PC-3 (cell line): ENCODE measurements at regions not wholly inside any gene's neighbourhood (a gene's known extent, or its start where the extent isn't known, plus 50 kb on each side); places are given as distances from the start of the nearest gene placed in this dataset.

ENCODE experiments used
- ATAC-seq: fragments of 200-7000 bp; cut with Tn5 transposase; 2 replicates; pipeline ENCODE4 v1.9.1; 2020; ENCODE audit warnings: mild to moderate bottlenecking, moderate library complexity
- BruUV-seq: library from RNA; stranded (reverse); fragments of 400-500 nt; replicated peaks from 2 replicates; lab custom pipeline; 2021; lab: Mats Ljungman, UMichigan
- CTCF ChIA-PET: fragments of 300-600 bp; sonication (Branson Sonifier 250); formaldehyde crosslinking; loops from one replicate; lab custom pipeline; 2022; ENCODE audit warnings: antibody characterized with exemption; lab: Charles Lee
- POLR2A ChIA-PET: fragments of 300-600 bp; sonication (Branson Sonifier 250); formaldehyde crosslinking; loops from one replicate; lab custom pipeline; 2022; ENCODE audit warnings: antibody characterized with exemption; ENCODE audit not compliant: unreplicated experiment; lab: Charles Lee
- DNase-seq: peaks from one replicate; pipeline ENCODE4 v3.0.0-alpha.2; 2015
- H2AFZ ChIP-seq: fragments of 300-600 bp; sonication (generic); 2 replicates; pipeline ENCODE4 v1.6.0; 2016; ENCODE audit warnings: antibody characterized with exemption, low read length
- H3F3A ChIP-seq: fragments of 300-600 bp; sonication (generic); one replicate; pipeline ENCODE4 v1.6.0; 2017; ENCODE audit warnings: antibody characterized with exemption, low read length, control low read depth, mild to moderate bottlenecking; ENCODE audit not compliant: unreplicated experiment
- H3K27ac ChIP-seq: fragments of 300-600 bp; sonication (generic); 2 replicates; pipeline ENCODE4 v1.5.1; 2016; ENCODE audit warnings: mild to moderate bottlenecking, low read length
- H3K27me3 ChIP-seq: fragments of 300-600 bp; sonication (generic); 2 replicates; pipeline ENCODE4 v1.6.1; 2016; ENCODE audit warnings: low read length, mixed read lengths
- H3K36me3 ChIP-seq: fragments of 300-600 bp; sonication (generic); 2 replicates; pipeline ENCODE4 v1.6.1; 2016; ENCODE audit warnings: low read depth, mixed run types, low read length, mixed read lengths
- H3K4me1 ChIP-seq: fragments of 300-600 bp; sonication (generic); 2 replicates; pipeline ENCODE4 v1.5.1; 2016; ENCODE audit warnings: low read length; ENCODE audit not compliant: insufficient read depth
- H3K4me2 ChIP-seq: fragments of 300-600 bp; sonication (generic); 2 replicates; pipeline ENCODE4 v1.6.0; 2016; ENCODE audit warnings: low read length
- H3K4me3 ChIP-seq: fragments of 300-600 bp; sonication (generic); 2 replicates; pipeline ENCODE4 v1.5.1; 2016; ENCODE audit warnings: mild to moderate bottlenecking, low read length, mixed read lengths
- H3K79me2 ChIP-seq: fragments of 300-600 bp; sonication (generic); 2 replicates; pipeline ENCODE4 v1.6.1; 2017; ENCODE audit warnings: low read length, mixed read lengths
- H3K9ac ChIP-seq: fragments of 300-600 bp; sonication (generic); 2 replicates; pipeline ENCODE4 v1.6.0; 2016; ENCODE audit warnings: mild to moderate bottlenecking, low read length
- H3K9me2 ChIP-seq: fragments of 300-600 bp; sonication (generic); replicated peaks from 2 replicates; pipeline ENCODE4 v1.6.1; 2016; ENCODE audit warnings: mixed run types, low read length, mixed read lengths
- H3K9me3 ChIP-seq: fragments of 300-600 bp; sonication (generic); 2 replicates; pipeline ENCODE4 v1.6.1; 2016; ENCODE audit warnings: low read length, mixed read lengths
- H4K20me1 ChIP-seq: fragments of 300-600 bp; sonication (generic); 2 replicates; pipeline ENCODE4 v1.6.1; 2016; ENCODE audit warnings: low read length, mixed read lengths
- EZH2 ChIP-seq: fragments of 300-600 bp; sonication (generic); IDR thresholded peaks from one replicate; pipeline ENCODE4 v1.6.1; 2017; ENCODE audit warnings: antibody characterized with exemption, mild to moderate bottlenecking, low read length; ENCODE audit not compliant: unreplicated experiment
- EZH2phosphoT487 ChIP-seq: fragments of 300-600 bp; sonication (generic); IDR thresholded peaks from 2 replicates; pipeline ENCODE4 v1.6.1; 2018; ENCODE audit warnings: mild to moderate bottlenecking, antibody characterized with exemption, low read length, borderline replicate concordance
- intact Hi-C: fragments of 100-400 bp; cut with micrococcal nuclease; formaldehyde crosslinking; loops from 2 replicates; pipeline ENCODE4 v1.9.0; 2023
- TF ChIP-seq, protein P1 (sequence below): fragments of 300-600 bp; sonication (generic); conservative IDR thresholded peaks from 2 replicates; pipeline ENCODE4 v1.5.1; 2017; ENCODE audit warnings: antibody characterized with exemption, low read depth, mild to moderate bottlenecking, low read length

DNA sequence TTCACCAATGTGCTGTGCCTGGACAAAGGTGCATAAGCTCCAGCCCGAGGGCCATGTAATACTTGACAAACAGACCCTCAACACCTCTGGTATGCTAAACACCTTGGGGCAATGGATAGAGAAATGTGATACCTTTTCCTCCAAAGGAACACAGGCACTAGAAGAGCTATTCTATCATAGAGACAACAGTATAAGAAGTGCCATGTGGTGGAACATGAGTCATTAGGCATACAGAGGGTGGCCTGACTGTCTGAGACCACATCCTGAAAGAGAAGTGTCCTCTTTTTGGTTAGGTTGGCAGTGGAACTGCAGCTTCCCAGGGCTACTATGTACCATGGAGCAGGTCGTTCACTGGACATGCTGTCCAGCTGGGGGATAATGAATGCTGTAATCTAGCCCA lies 153.9 kb downstream of the INSIG2 start:
- no peaks in the 10 kb centered on the region for H3K9me2 ChIP-seq
- ChIA-PET POLR2A (interaction anchor here (0.6 kb wide), 1 partner anchor 188 kb away, joined by 4 read pairs; no protein-coding TSS in a partner anchor), CTCF (interaction anchor here (1.0 to 1.5 kb wide), 2 partner anchors 21 to 195 kb away, joined by 4 to 9 read pairs; no protein-coding TSS in a partner anchor)
- BruUV-seq = no TSS peak
- H3K9me3 ChIP-seq = no peaks in the 10 kb centered on the region
- H3K79me2 ChIP-seq = no peaks in the 10 kb centered on the region
- peak; percentile 95 for ATAC-seq
- intact Hi-C loops = loop anchor here (1.0 to 5.0 kb wide), 2 partner anchors 20 to 130 kb away; no protein-coding TSS in a partner anchor
- no peaks in the 10 kb centered on the region for H3F3A ChIP-seq
- H3K36me3 ChIP-seq = no peaks in the 10 kb centered on the region
- no peaks in the 10 kb centered on the region for H4K20me1 ChIP-seq
- H2AFZ ChIP-seq = no peak overlapping the region
- H3K4me1 ChIP-seq = peaks cover 46% of the 10 kb centered on the region
- H3K4me3 ChIP-seq = no peak overlapping the region
- DNase-seq = peak; percentile 96
- peak overlapping the region; percentile 21; the same call in 1 of the 2 replicates for H3K9ac ChIP-seq
- H3K27me3 ChIP-seq = no peaks in the 10 kb centered on the region
- peak overlapping the region; percentile 76 for H3K27ac ChIP-seq
- peak overlapping the region; percentile 55 for H3K4me2 ChIP-seq
- TF ChIP-seq EZH2phosphoT487 (no peak), EZH2 (no peak)
- TF ChIP-seq, protein P1, sequence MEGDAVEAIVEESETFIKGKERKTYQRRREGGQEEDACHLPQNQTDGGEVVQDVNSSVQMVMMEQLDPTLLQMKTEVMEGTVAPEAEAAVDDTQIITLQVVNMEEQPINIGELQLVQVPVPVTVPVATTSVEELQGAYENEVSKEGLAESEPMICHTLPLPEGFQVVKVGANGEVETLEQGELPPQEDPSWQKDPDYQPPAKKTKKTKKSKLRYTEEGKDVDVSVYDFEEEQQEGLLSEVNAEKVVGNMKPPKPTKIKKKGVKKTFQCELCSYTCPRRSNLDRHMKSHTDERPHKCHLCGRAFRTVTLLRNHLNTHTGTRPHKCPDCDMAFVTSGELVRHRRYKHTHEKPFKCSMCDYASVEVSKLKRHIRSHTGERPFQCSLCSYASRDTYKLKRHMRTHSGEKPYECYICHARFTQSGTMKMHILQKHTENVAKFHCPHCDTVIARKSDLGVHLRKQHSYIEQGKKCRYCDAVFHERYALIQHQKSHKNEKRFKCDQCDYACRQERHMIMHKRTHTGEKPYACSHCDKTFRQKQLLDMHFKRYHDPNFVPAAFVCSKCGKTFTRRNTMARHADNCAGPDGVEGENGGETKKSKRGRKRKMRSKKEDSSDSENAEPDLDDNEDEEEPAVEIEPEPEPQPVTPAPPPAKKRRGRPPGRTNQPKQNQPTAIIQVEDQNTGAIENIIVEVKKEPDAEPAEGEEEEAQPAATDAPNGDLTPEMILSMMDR = no peak

DNA sequence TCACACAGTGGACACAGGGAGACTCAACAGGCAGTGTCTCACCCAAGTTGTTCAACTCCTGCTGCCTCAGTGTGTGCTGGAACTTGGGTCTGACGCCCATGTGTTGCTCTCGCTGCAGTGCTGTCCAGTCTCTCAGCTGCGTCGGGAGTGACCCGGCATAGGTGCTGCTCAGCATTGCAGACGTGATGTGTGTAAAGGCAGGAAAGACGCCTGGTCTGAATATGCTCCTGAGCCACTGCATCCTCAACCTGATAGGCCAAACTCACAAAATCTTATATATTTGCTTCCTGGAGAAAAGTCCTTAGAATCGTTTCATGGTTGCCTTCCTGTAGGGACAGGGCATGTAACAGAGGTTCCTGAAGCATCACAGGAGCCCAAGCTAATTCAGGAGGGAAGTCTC lies 152.9 kb downstream of the INSIG2 start:
- CTCF ChIA-PET = interaction anchor here (1.5 kb wide), 1 partner anchor 20 kb away, joined by 9 read pairs; no protein-coding TSS in a partner anchor
- H3K9me2 ChIP-seq = no peaks in the 10 kb centered on the region
- no TSS peak for BruUV-seq

More for the DNA sequence above, 152.9 kb downstream of the INSIG2 start:
- Histone ChIP-seq H3K4me1 (peaks cover 35% of the 10 kb centered on the region), H3K9ac (no peak overlapping the region), H3K79me2 (no peaks in the 10 kb centered on the region), H3K27me3 (no peaks in the 10 kb centered on the region), H2AFZ (no peak overlapping the region), H3F3A (no peaks in the 10 kb centered on the region), H3K36me3 (no peaks in the 10 kb centered on the region), H3K4me2 (no peak overlapping the region), H3K9me3 (no peaks in the 10 kb centered on the region), H3K27ac (no peak overlapping the region), H4K20me1 (no peaks in the 10 kb centered on the region), H3K4me3 (no peak overlapping the region)
- no peak for DNase-seq
- POLR2A ChIA-PET = no interaction called here
- no peak for TF ChIP-seq EZH2phosphoT487
- TF ChIP-seq, protein P1 = no peak
- no peak for TF ChIP-seq EZH2
- no peak for ATAC-seq
- intact Hi-C loops = loop anchor here (5.0 kb wide), 1 partner anchor 131 kb away; no protein-coding TSS in a partner anchor
